GM12873 (cell line): ENCODE measurements at regions not wholly inside any gene's neighbourhood (a gene's known extent, or its start where the extent isn't known, plus 50 kb on each side); places are given as distances from the start of the nearest gene placed in this dataset.

Source experiments
- CTCF ChIP-seq: IDR thresholded peaks from 2 replicates; pipeline ENCODE4 v1.5.1; 2012; ENCODE audit warnings: low read depth, mild to moderate bottlenecking, moderate library complexity, low read length, control low read depth; ENCODE audit not compliant: insufficient read depth; ENCODE audit errors: missing control alignments

DNA sequence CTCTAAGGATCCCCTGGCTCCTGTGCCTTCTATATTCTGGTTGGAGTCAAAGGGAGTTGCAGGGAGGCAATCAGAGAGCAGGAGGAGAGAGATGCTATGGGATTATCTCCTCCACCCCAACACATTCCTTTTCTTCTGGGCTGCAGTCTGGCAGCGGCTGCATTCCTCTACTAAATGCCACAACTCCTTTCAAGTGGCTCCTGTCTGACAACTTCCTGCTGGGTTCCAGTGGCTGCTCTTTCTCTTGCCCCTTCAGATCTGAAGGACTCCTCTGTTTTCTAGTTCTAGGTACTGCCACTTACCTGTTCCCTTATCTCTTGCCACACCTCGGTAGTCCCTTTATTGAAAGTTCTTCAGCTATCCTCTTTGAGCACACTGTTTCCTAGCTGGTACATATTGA, 425.0 kb downstream of the SNAPC1 start:
- no peak for TF ChIP-seq CTCF

DNA sequence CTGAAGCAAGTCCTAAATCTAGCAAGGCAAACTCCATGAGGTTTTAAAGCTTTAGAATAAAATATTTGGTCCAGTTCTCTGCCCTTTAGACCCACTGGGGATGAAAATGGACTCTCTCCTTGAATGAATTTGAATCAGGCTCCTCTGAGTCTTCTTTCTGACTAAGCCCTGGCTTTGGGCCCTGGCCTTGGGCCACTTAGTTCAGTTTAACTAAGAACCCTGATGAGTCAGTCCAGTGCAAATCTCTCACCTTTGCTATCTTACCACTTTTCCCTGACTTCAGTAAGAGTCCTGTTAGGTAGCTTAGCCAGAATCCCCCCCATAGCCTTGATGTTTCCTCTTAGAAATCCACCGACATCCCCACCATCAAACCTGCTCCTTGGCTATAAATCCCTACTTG, 427.5 kb downstream of the SNAPC1 start:
- no peak for TF ChIP-seq CTCF

DNA sequence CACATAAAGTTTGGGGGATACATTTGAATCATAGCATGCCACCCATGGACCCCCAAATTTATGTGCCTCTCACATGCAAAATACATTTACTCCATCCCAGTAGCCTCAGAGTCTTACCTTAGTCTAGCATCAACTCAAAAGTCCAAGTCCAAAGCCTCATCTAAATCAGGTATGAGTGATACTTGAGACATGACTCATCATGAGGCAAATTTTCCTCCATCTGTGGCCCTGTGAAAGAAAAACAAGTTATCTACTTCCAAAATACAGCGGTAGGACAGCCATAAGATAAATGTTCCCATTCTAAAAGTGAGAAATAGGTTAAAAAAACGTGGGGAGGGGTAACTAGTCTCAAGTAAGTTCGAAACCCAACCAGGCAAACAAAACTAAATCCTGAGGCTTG, 444.2 kb downstream of the SNAPC1 start:
- TF ChIP-seq CTCF, result no peak

- no peak for TF ChIP-seq CTCF
These were observed 447.2 kb downstream of the SNAPC1 start for GRCh38 chr14:62209287-62209899.

DNA sequence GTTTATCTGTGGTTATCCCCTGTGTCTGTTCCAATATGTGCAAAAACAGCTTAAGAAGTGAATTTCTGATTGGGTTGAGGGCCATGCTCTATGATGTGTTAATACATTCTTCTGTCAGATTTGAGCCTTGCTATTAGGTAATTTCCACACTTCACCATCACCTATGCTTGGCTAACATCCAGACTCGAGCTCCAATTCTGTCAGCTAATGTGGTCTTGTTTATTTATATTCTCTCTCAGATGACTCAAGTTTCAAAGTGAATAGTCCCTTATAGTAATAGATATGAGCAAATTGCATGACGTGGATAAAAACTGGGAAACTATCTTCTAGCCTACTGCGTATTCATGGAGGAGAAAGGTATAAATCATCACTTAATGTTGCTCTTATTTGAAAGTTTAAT, 451.3 kb downstream of the SNAPC1 start:
- TF ChIP-seq CTCF, result no peak

- TF ChIP-seq CTCF, result no peak
These were observed 453.9 kb downstream of the SNAPC1 start for GRCh38 chr14:62216121-62216520.

GRCh38 chr14:62234849-62235248, 472.6 kb downstream of the SNAPC1 start:
- no peak for TF ChIP-seq CTCF

DNA sequence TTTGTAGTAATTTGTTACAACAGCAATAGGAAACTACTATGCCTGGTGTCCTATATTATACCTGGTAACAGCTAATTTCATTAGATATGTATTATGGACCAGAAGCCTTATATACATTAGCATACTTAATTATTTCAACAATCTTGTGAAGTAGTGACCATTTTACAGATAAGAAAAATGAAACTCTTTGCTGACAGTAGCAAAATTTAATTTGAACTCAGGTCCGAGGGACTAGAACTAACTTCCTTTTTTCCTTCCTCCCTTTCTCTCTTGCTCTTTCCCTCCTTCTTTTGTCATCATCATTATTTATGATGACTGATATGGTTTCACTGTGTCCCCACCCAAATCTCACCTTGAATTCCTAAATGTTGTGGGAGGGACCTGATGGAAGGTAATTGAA, 482.0 kb downstream of the SNAPC1 start:
- no peak for TF ChIP-seq CTCF
